Activated T-helper 1 cell treated with anti-CD3 and anti-CD28 coated beads, Interleukin-12 subunit alpha, Interleukin-12 subunit beta, Interleukin-2, Interleukin-4 antibody, amounts not matched to agents 30 ng/mL and 10 ng/mL and 1 ng/mL, durations not matched to agents 14 hours and 24 hours and 36 hours (primary cell): ENCODE measurements at regions not wholly inside any gene's neighbourhood (a gene's known extent, or its start where the extent isn't known, plus 50 kb on each side); places are given as distances from the start of the nearest gene placed in this dataset.
"Not testable (repeated sequence)": the region's sequence is repeated elsewhere in the genome, so short reads cannot be mapped to it uniquely, and the experiment has no call there.

Experiments
- DNase-seq: peaks from one replicate; pipeline ENCODE4 v3.0.0; 2021; ENCODE audit warnings: low spot score
- H3K27ac Mint-ChIP-seq: one replicate; pipeline ENCODE4 v1.8.0; 2021; ENCODE audit warnings: mild to moderate bottlenecking, mixed read lengths
- H3K27me3 Mint-ChIP-seq: one replicate; pipeline ENCODE4 v1.8.0; 2022; ENCODE audit warnings: mild to moderate bottlenecking, moderate library complexity, mixed read lengths; ENCODE audit not compliant: insufficient read depth
- H3K36me3 Mint-ChIP-seq: one replicate; pipeline ENCODE4 v1.8.0; 2021; ENCODE audit warnings: low read depth, mixed read lengths
- H3K4me1 Mint-ChIP-seq: one replicate; pipeline ENCODE4 v1.8.0; 2021; ENCODE audit warnings: low read depth, mixed read lengths
- H3K4me3 Mint-ChIP-seq: one replicate; pipeline ENCODE4 v1.8.0; 2021; ENCODE audit warnings: mild to moderate bottlenecking, moderate library complexity, mixed read lengths
- H3K9me3 Mint-ChIP-seq: one replicate; pipeline ENCODE4 v1.8.0; 2021; ENCODE audit warnings: mixed read lengths
- intact Hi-C: fragments of 100-400 bp; cut with micrococcal nuclease; formaldehyde crosslinking; loops from one replicate; pipeline ENCODE4 v1.15.1; 2024

GRCh38 chr9:24132244-24132643 is 306.2 kb upstream of the ELAVL2 start:
- intact Hi-C loops: no loop called here
- no peaks in the 10 kb centered on the region for H3K27me3 Mint-ChIP-seq
- no peaks in the 10 kb centered on the region for H3K4me1 Mint-ChIP-seq
- no peak overlapping the region for H3K27ac Mint-ChIP-seq
- H3K36me3 Mint-ChIP-seq: no peaks in the 10 kb centered on the region
- peaks cover 16% of the 10 kb centered on the region for H3K9me3 Mint-ChIP-seq
- no peak for DNase-seq
- H3K4me3 Mint-ChIP-seq: no peak overlapping the region

GRCh38 chr9:24127519-24127918 is 301.5 kb upstream of the ELAVL2 start:
- Mint-ChIP-seq H3K27me3 (no peaks in the 10 kb centered on the region), H3K27ac (no peak overlapping the region), H3K36me3 (no peaks in the 10 kb centered on the region), H3K4me1 (no peaks in the 10 kb centered on the region), H3K9me3 (peaks cover 12% of the 10 kb centered on the region), H3K4me3 (no peak overlapping the region)
- intact Hi-C loops: no loop called here
- DNase-seq: no peak

GRCh38 chr9:24118190-24118589 is 292.1 kb upstream of the ELAVL2 start:
- no peak overlapping the region for H3K27ac Mint-ChIP-seq
- intact Hi-C loops: no loop called here
- H3K4me1 Mint-ChIP-seq: no peaks in the 10 kb centered on the region
- H3K27me3 Mint-ChIP-seq: no peaks in the 10 kb centered on the region
- no peak overlapping the region for H3K4me3 Mint-ChIP-seq
- H3K9me3 Mint-ChIP-seq: peaks cover 19% of the 10 kb centered on the region
- DNase-seq: no peak
- no peaks in the 10 kb centered on the region for H3K36me3 Mint-ChIP-seq

GRCh38 chr9:24096756-24097155 is 270.7 kb upstream of the ELAVL2 start:
- Mint-ChIP-seq H3K27ac (no peak overlapping the region), H3K9me3 (peaks cover 19% of the 10 kb centered on the region), H3K4me3 (no peak overlapping the region), H3K4me1 (no peaks in the 10 kb centered on the region), H3K27me3 (no peaks in the 10 kb centered on the region), H3K36me3 (no peaks in the 10 kb centered on the region)
- intact Hi-C loops: no loop called here
- no peak for DNase-seq

- no peaks in the 10 kb centered on the region for H3K4me1 Mint-ChIP-seq
- no peak overlapping the region for H3K4me3 Mint-ChIP-seq
- no peaks in the 10 kb centered on the region for H3K36me3 Mint-ChIP-seq
- intact Hi-C loops: no loop called here
- DNase-seq: no peak
- H3K27me3 Mint-ChIP-seq: no peaks in the 10 kb centered on the region
- peaks cover 22% of the 10 kb centered on the region for H3K9me3 Mint-ChIP-seq
- H3K27ac Mint-ChIP-seq: no peak overlapping the region
Measured at GRCh38 chr9:24095246-24095645, 269.2 kb upstream of the ELAVL2 start.

- H3K27ac Mint-ChIP-seq: no peak overlapping the region
- H3K36me3 Mint-ChIP-seq: no peaks in the 10 kb centered on the region
- no peak overlapping the region for H3K4me3 Mint-ChIP-seq
- H3K9me3 Mint-ChIP-seq: peaks cover 45% of the 10 kb centered on the region
- no peaks in the 10 kb centered on the region for H3K4me1 Mint-ChIP-seq
- DNase-seq: no peak
- intact Hi-C loops: no loop called here
- no peaks in the 10 kb centered on the region for H3K27me3 Mint-ChIP-seq
Measured at GRCh38 chr9:24090566-24090965, 264.5 kb upstream of the ELAVL2 start.

- intact Hi-C loops: no loop called here
- DNase-seq: no peak
- Mint-ChIP-seq H3K9me3 (peaks cover 31% of the 10 kb centered on the region), H3K36me3 (no peaks in the 10 kb centered on the region), H3K27me3 (no peaks in the 10 kb centered on the region), H3K27ac (no peak overlapping the region), H3K4me3 (no peak overlapping the region), H3K4me1 (no peaks in the 10 kb centered on the region)
Measured at GRCh38 chr9:24073666-24074065, 247.6 kb upstream of the ELAVL2 start.

GRCh38 chr9:24073007-24073592 is 247.1 kb upstream of the ELAVL2 start:
- Mint-ChIP-seq H3K4me3 (no peak overlapping the region), H3K4me1 (no peaks in the 10 kb centered on the region), H3K9me3 (peaks cover 25% of the 10 kb centered on the region), H3K27me3 (no peaks in the 10 kb centered on the region), H3K27ac (no peak overlapping the region), H3K36me3 (no peaks in the 10 kb centered on the region)
- intact Hi-C loops: no loop called here
- no peak for DNase-seq

GRCh38 chr9:24071716-24072115 is 245.7 kb upstream of the ELAVL2 start:
- H3K36me3 Mint-ChIP-seq: no peaks in the 10 kb centered on the region
- H3K9me3 Mint-ChIP-seq: peaks cover 25% of the 10 kb centered on the region
- H3K4me1 Mint-ChIP-seq: no peaks in the 10 kb centered on the region
- H3K27me3 Mint-ChIP-seq: no peaks in the 10 kb centered on the region
- no peak overlapping the region for H3K27ac Mint-ChIP-seq
- no peak for DNase-seq
- H3K4me3 Mint-ChIP-seq: no peak overlapping the region
- intact Hi-C loops: no loop called here

- Mint-ChIP-seq H3K9me3 (peaks cover 25% of the 10 kb centered on the region), H3K27ac (no peak overlapping the region), H3K4me3 (no peak overlapping the region), H3K27me3 (no peaks in the 10 kb centered on the region), H3K36me3 (no peaks in the 10 kb centered on the region), H3K4me1 (no peaks in the 10 kb centered on the region)
- intact Hi-C loops: no loop called here
- DNase-seq: no peak
Measured at GRCh38 chr9:24071091-24071490, 245.1 kb upstream of the ELAVL2 start.

GRCh38 chr9:24067107-24067506 is 241.1 kb upstream of the ELAVL2 start:
- peaks cover 20% of the 10 kb centered on the region for H3K9me3 Mint-ChIP-seq
- H3K4me1 Mint-ChIP-seq, H3K27ac Mint-ChIP-seq, H3K27me3 Mint-ChIP-seq, H3K36me3 Mint-ChIP-seq, intact Hi-C loops, DNase-seq, H3K4me3 Mint-ChIP-seq: not testable (repeated sequence)

- no peaks in the 10 kb centered on the region for H3K27me3 Mint-ChIP-seq
- no peaks in the 10 kb centered on the region for H3K36me3 Mint-ChIP-seq
- no peaks in the 10 kb centered on the region for H3K4me1 Mint-ChIP-seq
- DNase-seq: no peak
- intact Hi-C loops: no loop called here
- H3K4me3 Mint-ChIP-seq: no peak overlapping the region
- no peak overlapping the region for H3K27ac Mint-ChIP-seq
- peaks cover 18% of the 10 kb centered on the region for H3K9me3 Mint-ChIP-seq
Measured at GRCh38 chr9:24059651-24060050, 233.6 kb upstream of the ELAVL2 start.

GRCh38 chr9:24051587-24051986 is 225.5 kb upstream of the ELAVL2 start:
- intact Hi-C loops: no loop called here
- Mint-ChIP-seq H3K9me3 (peaks cover 43% of the 10 kb centered on the region), H3K4me1 (no peaks in the 10 kb centered on the region), H3K27me3 (no peaks in the 10 kb centered on the region), H3K27ac (no peak overlapping the region), H3K4me3 (no peak overlapping the region), H3K36me3 (no peaks in the 10 kb centered on the region)
- DNase-seq: no peak

GRCh38 chr9:24050239-24050638 is 224.2 kb upstream of the ELAVL2 start:
- H3K4me3 Mint-ChIP-seq, intact Hi-C loops, H3K4me1 Mint-ChIP-seq, H3K27me3 Mint-ChIP-seq, H3K27ac Mint-ChIP-seq, H3K36me3 Mint-ChIP-seq, DNase-seq: not testable (repeated sequence)
- H3K9me3 Mint-ChIP-seq: peaks cover 46% of the 10 kb centered on the region
